ENCODE measurements at regions not wholly inside any gene's neighbourhood (a gene's known extent, or its start where the extent isn't known, plus 50 kb on each side); places are given as distances from the start of the nearest gene placed in this dataset.

DNA sequence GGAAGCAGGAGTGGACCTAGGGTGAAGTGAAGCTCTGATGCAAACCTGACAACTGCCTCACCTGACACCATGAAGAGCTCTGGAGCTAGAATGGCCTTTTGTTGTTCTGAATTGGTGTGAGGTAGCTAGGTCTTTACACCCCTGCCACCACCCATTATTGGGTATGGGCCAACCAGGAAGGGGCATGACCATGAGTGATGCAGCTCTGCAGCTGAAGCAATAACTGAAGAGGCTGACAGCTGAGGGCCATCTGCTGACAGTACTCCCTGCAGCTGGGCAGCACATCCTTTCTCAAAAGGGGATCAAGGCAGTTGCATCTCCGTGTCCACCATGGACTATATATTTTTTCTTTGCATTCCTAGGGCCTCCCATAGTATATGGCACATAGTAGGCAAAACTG lies 87.0 kb upstream of the TLE1 start:
- TF ChIP-seq ZNF624 (tag by site-specific recombination; IDR thresholded peaks at IDR 0.05) (no peak), KLF10 (tag by site-specific recombination; IDR thresholded peaks at IDR 0.05) (no peak), SP2 (tag by site-specific recombination; IDR thresholded peaks at IDR 0.05) (no peak), ZNF707 (tag by site-specific recombination; IDR thresholded peaks at IDR 0.05) (no peak), ZNF473 (tag by site-specific recombination; IDR thresholded peaks at IDR 0.05) (no peak), ZNF121 (tag by site-specific recombination; IDR thresholded peaks at IDR 0.05) (no peak), MZF1 (tag by site-specific recombination; IDR thresholded peaks at IDR 0.05; ENCODE audit: borderline replicate concordance) (no peak)
- TF ChIP-seq, protein P1, sequence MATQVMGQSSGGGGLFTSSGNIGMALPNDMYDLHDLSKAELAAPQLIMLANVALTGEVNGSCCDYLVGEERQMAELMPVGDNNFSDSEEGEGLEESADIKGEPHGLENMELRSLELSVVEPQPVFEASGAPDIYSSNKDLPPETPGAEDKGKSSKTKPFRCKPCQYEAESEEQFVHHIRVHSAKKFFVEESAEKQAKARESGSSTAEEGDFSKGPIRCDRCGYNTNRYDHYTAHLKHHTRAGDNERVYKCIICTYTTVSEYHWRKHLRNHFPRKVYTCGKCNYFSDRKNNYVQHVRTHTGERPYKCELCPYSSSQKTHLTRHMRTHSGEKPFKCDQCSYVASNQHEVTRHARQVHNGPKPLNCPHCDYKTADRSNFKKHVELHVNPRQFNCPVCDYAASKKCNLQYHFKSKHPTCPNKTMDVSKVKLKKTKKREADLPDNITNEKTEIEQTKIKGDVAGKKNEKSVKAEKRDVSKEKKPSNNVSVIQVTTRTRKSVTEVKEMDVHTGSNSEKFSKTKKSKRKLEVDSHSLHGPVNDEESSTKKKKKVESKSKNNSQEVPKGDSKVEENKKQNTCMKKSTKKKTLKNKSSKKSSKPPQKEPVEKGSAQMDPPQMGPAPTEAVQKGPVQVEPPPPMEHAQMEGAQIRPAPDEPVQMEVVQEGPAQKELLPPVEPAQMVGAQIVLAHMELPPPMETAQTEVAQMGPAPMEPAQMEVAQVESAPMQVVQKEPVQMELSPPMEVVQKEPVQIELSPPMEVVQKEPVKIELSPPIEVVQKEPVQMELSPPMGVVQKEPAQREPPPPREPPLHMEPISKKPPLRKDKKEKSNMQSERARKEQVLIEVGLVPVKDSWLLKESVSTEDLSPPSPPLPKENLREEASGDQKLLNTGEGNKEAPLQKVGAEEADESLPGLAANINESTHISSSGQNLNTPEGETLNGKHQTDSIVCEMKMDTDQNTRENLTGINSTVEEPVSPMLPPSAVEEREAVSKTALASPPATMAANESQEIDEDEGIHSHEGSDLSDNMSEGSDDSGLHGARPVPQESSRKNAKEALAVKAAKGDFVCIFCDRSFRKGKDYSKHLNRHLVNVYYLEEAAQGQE (tag by site-specific recombination; IDR thresholded peaks at IDR 0.05): no peak
- TF ChIP-seq, protein P2, sequence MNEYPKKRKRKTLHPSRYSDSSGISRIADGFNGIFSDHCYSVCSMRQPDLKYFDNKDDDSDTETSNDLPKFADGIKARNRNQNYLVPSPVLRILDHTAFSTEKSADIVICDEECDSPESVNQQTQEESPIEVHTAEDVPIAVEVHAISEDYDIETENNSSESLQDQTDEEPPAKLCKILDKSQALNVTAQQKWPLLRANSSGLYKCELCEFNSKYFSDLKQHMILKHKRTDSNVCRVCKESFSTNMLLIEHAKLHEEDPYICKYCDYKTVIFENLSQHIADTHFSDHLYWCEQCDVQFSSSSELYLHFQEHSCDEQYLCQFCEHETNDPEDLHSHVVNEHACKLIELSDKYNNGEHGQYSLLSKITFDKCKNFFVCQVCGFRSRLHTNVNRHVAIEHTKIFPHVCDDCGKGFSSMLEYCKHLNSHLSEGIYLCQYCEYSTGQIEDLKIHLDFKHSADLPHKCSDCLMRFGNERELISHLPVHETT (tag by site-specific recombination; IDR thresholded peaks at IDR 0.05): no peak
- TF ChIP-seq, protein P3, sequence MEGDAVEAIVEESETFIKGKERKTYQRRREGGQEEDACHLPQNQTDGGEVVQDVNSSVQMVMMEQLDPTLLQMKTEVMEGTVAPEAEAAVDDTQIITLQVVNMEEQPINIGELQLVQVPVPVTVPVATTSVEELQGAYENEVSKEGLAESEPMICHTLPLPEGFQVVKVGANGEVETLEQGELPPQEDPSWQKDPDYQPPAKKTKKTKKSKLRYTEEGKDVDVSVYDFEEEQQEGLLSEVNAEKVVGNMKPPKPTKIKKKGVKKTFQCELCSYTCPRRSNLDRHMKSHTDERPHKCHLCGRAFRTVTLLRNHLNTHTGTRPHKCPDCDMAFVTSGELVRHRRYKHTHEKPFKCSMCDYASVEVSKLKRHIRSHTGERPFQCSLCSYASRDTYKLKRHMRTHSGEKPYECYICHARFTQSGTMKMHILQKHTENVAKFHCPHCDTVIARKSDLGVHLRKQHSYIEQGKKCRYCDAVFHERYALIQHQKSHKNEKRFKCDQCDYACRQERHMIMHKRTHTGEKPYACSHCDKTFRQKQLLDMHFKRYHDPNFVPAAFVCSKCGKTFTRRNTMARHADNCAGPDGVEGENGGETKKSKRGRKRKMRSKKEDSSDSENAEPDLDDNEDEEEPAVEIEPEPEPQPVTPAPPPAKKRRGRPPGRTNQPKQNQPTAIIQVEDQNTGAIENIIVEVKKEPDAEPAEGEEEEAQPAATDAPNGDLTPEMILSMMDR (tag by site-specific recombination; IDR thresholded peaks at IDR 0.05): no peak
- TF ChIP-seq, protein P4, sequence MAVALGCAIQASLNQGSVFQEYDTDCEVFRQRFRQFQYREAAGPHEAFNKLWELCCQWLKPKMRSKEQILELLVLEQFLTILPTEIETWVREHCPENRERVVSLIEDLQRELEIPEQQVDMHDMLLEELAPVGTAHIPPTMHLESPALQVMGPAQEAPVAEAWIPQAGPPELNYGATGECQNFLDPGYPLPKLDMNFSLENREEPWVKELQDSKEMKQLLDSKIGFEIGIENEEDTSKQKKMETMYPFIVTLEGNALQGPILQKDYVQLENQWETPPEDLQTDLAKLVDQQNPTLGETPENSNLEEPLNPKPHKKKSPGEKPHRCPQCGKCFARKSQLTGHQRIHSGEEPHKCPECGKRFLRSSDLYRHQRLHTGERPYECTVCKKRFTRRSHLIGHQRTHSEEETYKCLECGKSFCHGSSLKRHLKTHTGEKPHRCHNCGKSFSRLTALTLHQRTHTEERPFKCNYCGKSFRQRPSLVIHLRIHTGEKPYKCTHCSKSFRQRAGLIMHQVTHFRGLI (tag by site-specific recombination; IDR thresholded peaks at IDR 0.05): no peak
- TF ChIP-seq, protein P5, sequence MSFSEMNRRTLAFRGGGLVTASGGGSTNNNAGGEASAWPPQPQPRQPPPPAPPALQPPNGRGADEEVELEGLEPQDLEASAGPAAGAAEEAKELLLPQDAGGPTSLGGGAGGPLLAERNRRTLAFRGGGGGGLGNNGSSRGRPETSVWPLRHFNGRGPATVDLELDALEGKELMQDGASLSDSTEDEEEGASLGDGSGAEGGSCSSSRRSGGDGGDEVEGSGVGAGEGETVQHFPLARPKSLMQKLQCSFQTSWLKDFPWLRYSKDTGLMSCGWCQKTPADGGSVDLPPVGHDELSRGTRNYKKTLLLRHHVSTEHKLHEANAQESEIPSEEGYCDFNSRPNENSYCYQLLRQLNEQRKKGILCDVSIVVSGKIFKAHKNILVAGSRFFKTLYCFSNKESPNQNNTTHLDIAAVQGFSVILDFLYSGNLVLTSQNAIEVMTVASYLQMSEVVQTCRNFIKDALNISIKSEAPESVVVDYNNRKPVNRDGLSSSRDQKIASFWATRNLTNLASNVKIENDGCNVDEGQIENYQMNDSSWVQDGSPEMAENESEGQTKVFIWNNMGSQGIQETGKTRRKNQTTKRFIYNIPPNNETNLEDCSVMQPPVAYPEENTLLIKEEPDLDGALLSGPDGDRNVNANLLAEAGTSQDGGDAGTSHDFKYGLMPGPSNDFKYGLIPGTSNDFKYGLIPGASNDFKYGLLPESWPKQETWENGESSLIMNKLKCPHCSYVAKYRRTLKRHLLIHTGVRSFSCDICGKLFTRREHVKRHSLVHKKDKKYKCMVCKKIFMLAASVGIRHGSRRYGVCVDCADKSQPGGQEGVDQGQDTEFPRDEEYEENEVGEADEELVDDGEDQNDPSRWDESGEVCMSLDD (tag by site-specific recombination; IDR thresholded peaks at IDR 0.05): no peak
- TF ChIP-seq, protein P6, sequence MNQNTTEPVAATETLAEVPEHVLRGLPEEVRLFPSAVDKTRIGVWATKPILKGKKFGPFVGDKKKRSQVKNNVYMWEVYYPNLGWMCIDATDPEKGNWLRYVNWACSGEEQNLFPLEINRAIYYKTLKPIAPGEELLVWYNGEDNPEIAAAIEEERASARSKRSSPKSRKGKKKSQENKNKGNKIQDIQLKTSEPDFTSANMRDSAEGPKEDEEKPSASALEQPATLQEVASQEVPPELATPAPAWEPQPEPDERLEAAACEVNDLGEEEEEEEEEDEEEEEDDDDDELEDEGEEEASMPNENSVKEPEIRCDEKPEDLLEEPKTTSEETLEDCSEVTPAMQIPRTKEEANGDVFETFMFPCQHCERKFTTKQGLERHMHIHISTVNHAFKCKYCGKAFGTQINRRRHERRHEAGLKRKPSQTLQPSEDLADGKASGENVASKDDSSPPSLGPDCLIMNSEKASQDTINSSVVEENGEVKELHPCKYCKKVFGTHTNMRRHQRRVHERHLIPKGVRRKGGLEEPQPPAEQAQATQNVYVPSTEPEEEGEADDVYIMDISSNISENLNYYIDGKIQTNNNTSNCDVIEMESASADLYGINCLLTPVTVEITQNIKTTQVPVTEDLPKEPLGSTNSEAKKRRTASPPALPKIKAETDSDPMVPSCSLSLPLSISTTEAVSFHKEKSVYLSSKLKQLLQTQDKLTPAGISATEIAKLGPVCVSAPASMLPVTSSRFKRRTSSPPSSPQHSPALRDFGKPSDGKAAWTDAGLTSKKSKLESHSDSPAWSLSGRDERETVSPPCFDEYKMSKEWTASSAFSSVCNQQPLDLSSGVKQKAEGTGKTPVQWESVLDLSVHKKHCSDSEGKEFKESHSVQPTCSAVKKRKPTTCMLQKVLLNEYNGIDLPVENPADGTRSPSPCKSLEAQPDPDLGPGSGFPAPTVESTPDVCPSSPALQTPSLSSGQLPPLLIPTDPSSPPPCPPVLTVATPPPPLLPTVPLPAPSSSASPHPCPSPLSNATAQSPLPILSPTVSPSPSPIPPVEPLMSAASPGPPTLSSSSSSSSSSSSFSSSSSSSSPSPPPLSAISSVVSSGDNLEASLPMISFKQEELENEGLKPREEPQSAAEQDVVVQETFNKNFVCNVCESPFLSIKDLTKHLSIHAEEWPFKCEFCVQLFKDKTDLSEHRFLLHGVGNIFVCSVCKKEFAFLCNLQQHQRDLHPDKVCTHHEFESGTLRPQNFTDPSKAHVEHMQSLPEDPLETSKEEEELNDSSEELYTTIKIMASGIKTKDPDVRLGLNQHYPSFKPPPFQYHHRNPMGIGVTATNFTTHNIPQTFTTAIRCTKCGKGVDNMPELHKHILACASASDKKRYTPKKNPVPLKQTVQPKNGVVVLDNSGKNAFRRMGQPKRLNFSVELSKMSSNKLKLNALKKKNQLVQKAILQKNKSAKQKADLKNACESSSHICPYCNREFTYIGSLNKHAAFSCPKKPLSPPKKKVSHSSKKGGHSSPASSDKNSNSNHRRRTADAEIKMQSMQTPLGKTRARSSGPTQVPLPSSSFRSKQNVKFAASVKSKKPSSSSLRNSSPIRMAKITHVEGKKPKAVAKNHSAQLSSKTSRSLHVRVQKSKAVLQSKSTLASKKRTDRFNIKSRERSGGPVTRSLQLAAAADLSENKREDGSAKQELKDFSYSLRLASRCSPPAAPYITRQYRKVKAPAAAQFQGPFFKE (tag by site-specific recombination; IDR thresholded peaks at IDR 0.05; ENCODE audit: borderline replicate concordance): no peak
- TF ChIP-seq, protein P7, sequence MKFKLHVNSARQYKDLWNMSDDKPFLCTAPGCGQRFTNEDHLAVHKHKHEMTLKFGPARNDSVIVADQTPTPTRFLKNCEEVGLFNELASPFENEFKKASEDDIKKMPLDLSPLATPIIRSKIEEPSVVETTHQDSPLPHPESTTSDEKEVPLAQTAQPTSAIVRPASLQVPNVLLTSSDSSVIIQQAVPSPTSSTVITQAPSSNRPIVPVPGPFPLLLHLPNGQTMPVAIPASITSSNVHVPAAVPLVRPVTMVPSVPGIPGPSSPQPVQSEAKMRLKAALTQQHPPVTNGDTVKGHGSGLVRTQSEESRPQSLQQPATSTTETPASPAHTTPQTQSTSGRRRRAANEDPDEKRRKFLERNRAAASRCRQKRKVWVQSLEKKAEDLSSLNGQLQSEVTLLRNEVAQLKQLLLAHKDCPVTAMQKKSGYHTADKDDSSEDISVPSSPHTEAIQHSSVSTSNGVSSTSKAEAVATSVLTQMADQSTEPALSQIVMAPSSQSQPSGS (tag by site-specific recombination; IDR thresholded peaks at IDR 0.05; ENCODE audit: low read depth): no peak

All from HEK293 (cell line).